Left renal pelvis (tissue), 4 donors: ENCODE measurements at regions not wholly inside any gene's neighbourhood (a gene's known extent, or its start where the extent isn't known, plus 50 kb on each side); places are given as distances from the start of the nearest gene placed in this dataset.
"Not testable (repeated sequence)": the region's sequence is repeated elsewhere in the genome, so short reads cannot be mapped to it uniquely, and the experiment has no call there.

Source experiments
- DNase-seq, 4 donors: peaks; one replicate each; pipeline ENCODE4 v3.0.0-alpha.2; 2013; ENCODE audit warnings: low read depth in 4 of 4, low spot score in 3 of 4

DNA sequence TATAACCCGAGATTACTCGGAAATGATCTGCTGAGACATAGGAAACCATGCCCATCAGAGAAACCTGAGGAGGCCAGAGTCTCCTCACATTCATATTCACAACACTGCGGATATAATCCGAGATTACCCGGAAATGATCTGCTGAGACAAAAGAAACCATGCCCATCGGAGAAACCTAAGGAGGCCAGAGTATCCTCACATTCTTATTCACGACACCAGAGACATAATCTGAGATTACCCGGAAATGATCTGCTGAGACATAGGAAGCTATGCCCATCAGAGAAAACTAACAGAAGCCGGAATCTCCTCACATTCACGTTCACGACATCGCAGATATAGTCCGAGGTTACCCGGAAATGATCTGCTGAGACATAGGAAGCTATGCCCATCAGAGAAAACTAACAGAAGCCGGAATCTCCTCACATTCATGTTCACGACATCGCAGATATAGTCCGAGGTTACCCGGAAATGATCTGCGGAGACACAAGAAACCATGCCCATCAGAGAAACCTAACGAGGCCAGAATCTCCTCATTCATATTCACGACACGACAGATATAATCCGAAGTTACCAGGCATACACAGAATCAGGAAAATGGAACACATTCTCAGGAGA lies 422.3 kb upstream of the AKR1E2 start:
- no peak for DNase-seq

GRCh38 chr10:4401080-4401479 lies 424.9 kb upstream of the AKR1E2 start:
- DNase-seq, result not testable (repeated sequence)

DNA sequence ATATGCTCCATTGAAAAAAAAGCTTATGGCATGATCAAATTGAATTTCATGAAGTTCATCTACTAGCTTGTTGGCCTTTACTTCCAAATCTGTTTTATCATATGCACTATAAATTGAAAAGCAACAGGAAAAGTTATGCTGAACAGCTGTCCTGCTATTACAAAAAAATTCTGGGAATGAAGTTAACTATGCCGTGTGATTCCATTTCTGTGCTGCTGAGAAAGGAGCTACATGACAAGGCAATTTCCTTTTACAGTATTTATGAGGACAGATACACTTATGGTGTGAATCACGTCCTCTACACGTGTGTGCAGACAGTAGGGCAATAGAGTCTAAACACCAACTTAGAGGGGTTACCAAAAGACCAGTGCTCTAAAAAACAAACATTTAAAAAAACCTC lies 426.5 kb upstream of the AKR1E2 start:
- DNase-seq, result no peak

DNA sequence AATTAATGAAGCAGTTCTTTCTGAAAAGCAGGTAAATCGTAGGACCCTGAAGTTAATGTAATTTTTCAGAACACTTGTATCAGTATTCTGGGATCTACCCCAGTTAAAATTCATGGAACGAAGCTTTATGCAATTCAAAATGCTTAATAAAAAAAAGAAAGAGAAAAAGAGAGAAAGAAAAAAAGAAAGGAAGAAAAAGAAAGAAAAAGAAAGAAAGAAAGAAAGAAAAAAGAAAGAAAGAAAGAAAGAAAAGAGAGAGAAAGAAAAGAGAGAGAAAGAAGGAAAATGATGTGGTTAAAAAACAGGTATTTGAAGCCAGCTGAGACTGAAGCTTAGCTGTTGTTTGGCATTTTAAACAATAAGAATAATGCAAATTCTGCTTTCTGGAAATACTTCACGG lies 427.4 kb upstream of the AKR1E2 start:
- no peak for DNase-seq

DNA sequence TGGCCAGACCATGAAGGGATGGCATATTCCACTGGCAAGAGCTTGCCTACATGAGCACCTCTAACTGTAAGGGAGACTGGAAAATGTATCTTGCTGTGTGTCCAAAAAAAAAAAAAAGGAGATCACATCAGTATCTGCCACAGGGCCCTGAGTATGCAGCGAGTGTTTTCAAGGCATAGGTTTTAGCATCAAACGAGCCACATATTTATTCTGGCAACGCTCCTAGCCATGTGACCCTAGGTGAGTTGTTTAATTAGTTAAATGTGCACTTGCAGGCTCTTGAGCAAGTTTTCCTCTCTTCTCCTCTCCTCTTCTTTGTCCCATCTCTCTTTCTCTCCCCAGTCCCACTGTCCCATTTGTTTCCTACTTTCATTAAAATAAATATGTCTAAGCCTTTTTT lies 428.7 kb upstream of the AKR1E2 start:
- no peak for DNase-seq

DNA sequence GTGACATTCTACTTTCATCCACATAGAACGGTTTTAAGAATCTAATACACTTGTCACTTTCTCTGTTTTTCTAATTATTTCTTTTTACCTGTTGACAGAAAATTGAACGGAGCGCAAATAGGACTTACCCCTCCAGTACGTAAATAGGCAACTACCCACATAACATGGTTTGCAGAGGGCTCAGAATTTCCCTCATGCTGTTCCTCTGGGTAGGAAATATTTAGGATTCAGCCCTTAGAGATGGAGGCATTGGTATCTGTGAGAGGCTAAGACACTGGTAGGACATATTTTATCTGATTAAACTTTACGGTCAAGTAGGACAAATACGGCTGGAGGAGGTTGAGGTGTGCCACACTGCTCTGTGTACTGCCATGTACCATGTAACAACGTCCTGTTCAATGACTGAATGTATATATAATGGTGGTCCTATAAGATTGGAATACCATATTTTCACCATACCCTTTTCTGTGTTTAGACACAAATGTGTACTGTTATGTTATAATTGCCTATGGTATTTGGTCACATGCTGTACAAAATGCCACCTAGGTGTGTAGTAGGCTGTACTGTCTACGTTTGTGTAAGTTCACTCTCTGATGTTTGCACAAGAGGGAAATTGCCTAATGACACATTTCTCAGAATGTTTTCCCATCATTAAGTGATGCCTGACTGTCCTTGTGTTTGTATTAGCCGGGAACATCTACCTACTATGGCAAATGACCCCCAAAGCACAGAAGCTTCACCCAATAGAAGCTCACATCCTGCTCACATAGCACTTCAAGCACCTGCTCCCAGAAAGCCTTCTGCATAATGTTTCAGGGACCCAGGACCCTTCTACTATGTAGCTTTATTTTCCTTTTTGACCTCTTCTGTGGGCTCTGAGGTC lies 429.4 kb upstream of the AKR1E2 start:
- DNase-seq, result no peak

DNA sequence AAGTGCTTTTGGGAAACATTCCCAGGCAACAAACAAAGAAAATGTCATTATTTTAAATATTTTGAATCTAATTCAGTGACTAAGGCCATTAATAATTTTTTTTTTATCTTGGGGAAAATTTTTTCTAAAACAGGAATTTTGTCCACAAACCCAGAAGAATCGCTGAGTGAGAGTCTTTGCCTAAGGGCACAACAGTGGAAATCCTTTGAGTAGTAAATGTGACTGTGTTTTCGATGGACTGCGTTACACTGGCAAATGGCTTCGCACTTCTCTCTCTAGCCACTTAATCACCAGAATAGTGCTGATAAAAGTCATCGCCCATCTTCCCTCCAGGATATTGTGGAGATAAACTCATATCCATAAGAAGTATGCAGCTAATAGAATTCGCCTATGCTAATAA lies 430.3 kb upstream of the AKR1E2 start:
- no peak for DNase-seq

GRCh38 chr10:4394455-4394854 lies 431.6 kb upstream of the AKR1E2 start:
- not testable (repeated sequence) for DNase-seq

DNA sequence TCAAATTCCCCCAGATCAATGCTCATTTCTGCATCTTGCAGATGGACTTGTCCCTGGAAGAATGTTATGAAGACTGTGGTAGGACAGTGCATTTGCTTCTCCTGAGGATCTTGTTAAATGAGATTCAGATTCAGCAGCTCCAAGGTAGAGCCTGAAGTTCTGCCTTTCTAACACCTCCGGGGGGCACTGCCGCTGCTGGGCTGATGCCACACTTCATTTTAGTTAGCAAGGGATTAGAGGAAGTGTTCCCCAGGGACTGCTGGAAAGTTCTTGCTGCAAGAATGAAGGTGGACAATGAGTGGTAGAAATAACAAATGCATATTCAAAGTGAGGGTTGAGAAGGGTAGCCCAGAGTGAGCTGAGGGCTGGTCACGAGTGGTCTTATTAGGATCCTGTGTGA lies 434.3 kb upstream of the AKR1E2 start:
- DNase-seq, result no peak

DNA sequence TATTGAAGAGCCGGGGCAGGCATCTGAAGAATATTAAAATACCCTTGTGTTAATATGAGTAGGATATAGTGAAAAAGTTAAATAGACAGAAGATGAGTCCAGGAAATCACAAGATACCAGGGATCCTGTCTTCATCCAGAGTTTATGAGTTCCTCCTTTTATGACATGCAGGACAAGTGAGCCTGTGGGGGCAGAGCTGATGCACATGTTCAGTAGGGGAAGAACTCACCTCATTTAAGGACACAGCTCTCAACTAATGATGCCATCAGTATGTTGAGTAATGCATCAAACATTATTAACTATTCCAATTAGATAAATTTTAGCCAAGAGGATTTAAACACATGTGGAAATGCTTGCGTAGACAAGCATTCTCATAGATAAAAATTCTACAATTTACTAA lies 435.8 kb upstream of the AKR1E2 start:
- DNase-seq, result no peak

- DNase-seq, result no peak
Measured at GRCh38 chr10:4385231-4385870, 440.7 kb upstream of the AKR1E2 start.

DNA sequence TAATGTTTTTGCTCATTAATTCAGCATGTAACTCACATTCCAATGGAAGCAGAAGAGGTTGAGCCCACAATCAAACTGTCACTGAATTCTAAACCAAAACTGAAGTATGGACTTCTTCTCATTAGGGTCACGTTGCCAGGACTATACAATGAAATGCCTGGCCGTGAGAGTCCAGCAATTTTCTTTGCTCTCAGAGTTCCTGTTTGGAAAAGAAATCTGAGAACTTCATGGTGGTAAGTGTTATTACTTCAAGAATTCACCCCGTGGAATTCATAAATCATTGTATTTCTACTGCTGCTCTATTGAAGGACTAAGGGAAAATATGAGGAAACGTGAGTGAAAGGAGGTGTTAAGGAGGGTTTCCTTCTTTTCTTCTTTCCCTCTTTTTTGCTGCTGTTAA lies 441.8 kb upstream of the AKR1E2 start:
- peak in 3 of 4 donors; percentile 41 to 56 (median 45) for DNase-seq

DNA sequence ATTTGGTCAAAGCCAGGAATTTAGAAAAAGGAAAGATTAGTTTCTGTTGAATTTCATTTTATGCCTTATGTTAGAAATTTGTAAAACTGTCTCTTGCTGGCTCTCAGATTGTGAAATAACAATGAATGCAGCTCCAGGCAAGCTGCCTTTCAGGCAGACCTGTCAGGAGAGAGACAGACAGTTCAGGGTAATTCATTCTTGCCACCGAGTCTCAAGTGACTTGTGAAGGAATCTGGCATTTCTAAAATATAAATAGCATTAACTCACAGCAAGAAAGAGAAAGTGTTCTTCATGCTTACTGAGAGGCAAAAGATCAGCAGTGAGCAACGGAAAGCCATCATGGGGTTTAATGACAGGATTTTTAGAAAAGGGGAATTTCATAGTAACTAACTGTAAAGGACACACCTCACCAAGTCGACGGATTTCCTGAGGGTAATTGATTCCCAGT lies 442.3 kb upstream of the AKR1E2 start:
- DNase-seq, result no peak

DNA sequence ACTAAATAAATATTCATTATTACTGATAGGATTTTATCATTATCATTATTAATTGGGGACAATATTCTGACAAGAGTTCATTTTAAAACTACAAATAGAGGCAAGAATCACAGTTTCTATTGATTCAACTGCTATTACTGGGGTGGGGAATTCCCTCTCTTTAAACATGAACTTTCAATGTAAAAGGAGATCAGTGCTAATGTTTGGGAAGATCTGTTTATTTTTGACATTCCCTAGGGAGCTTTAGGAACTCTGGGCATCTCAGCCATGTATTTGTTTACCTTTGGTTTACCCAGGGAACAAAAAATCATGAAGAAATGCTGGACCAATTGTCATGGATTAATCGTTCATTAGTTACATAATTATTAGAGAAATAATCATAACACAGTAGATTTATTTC lies 443.2 kb upstream of the AKR1E2 start:
- DNase-seq, result no peak

DNA sequence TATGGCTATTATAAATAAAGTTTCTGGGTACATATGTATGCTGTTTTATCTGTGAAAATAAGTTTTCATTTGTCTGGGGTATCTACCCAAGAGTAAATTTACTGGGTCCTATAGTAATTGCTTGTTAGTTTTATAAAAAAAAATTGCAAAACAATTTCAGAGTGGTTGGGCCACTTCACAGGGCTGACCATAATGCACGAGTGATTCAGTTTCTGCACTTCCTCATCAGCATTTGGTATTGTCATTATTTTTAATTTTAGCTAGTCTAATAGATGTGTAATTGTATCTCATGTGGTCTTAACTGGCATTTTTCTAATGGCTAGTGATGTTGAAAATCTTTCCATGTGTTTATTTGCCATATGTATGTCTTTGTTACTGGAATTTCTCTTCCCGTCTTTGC lies 452.4 kb upstream of the AKR1E2 start:
- no peak for DNase-seq

GRCh38 chr10:4373098-4373497 lies 452.9 kb upstream of the AKR1E2 start:
- DNase-seq, result no peak

GRCh38 chr10:4372601-4373000 lies 453.4 kb upstream of the AKR1E2 start:
- peak; percentile 44 to 54 (median 50) for DNase-seq

DNA sequence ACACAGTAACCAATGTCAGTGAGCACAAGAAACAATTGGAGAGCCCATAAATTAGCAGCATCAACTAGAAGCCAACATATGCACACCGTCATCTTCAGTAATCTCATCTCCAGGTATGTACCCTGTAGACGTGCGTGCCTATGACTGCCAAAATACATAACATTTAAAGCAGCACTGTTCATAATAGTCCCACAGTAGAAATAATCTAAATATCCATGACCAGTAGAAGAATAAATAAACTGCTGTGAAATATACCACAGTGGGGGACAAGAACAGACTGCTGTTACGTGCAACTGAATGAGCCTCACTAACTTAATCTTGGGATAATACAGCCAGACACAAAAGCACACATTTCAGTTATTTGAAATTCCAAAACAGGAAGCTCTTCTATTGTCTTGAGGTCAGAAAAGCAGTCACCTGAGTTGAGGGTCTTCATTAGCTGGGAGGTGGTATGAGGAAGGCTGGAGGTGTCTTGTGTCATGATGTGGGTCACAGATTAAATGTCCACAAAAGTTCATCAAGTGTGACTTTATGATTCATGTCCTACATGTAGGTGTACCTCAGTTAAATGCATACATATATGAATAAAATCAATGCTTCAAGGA lies 454.2 kb upstream of the AKR1E2 start:
- no peak for DNase-seq

DNA sequence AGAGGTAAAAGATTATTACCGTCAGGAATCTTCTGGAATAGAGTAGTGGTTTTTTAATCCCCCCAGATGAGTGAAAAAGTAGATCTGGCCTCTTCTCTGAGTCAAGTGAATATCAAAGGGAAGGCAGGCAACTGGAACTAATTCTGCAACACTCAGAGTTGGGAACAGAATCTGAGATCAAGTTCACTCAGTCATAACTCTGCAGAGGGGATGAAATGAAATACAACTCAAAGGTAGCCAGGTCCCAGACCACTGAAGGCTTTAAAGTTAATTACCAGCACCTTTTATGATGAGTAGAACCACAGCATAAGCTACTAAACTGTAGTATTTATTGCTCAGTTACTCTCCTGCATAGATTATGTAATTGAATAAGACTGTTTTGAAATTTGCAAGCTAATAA lies 455.6 kb upstream of the AKR1E2 start:
- DNase-seq, result peak in 1 of 4 donors; percentile 36

- DNase-seq, result no peak
Measured at GRCh38 chr10:4361581-4361980, 464.4 kb upstream of the AKR1E2 start.

DNA sequence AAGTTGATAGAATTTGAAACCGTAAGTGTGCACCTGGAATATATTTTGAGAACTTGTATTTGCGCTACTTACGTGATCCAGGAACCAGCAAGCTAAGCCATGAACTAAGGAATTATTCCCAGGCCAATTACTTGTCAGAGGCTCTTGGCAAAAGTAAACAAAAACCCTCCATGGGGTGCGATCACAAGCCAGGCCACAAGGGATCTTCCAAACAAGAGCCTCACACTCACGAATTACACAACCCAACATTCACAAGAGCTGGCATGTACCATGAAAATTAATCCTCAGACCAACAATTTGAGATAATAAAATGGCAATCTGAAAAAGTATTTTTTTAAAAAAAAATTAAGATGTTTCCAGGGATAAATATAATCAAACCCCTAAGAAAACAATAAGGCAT lies 467.0 kb upstream of the AKR1E2 start:
- no peak for DNase-seq
